ENCODE measurements at regions not wholly inside any gene's neighbourhood (a gene's known extent, or its start where the extent isn't known, plus 50 kb on each side); places are given as distances from the start of the nearest gene placed in this dataset.

DNA sequence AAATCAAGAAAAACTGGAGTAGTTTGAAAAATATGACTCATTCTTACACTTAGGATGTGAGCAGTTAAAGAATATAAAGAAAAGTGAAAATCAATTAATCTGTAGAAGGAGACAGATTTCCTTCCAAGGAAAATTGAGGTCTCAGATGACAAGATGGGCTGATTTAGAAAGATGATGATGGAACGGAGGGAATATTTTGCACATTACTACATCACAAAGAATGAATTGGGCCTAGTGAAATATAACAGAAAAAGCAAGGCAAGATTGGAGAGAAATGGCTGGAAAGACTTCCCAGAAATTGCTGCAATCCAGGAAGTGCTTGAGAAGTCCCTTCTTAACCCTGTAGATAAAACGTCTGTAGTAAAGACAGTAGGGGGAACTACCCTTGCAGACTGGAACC, 169.1 kb upstream of the SYT6 start:
- no peak overlapping the region for H3K4me3 Mint-ChIP-seq
- H3K56ac ChIP-seq (ENCODE audit: insufficient read length, low read depth, low read length): no peak overlapping the region
- peaks cover 15 to 18% of the 10 kb centered on the region in 2 experiments for H3K9me3 Mint-ChIP-seq
- DNase-seq: no peak
- H3K4me1 ChIP-seq (ENCODE audit: insufficient read depth, low read length): no peaks in the 10 kb centered on the region
- H2AFZ ChIP-seq (ENCODE audit: low read length): no peak overlapping the region
- no peak overlapping the region for H3K14ac ChIP-seq (ENCODE audit: insufficient read depth, low read length)
- peaks cover 3 to 8% (median 8%) of the 10 kb centered on the region in 3 experiments; a peak in 6 of 7 replicates for H3K36me3 Mint-ChIP-seq (ENCODE audit: insufficient read depth in 1 of 3, low read depth in 3 of 3)
- no peak overlapping the region for H4K91ac ChIP-seq (ENCODE audit: insufficient read length, low read depth, low read length)
- H3K9me3 ChIP-seq (ENCODE audit: control insufficient read depth, low read depth, low read length): no peaks in the 10 kb centered on the region
- no peak overlapping the region for H2BK15ac ChIP-seq (ENCODE audit: low read depth, low read length)
- H2BK5ac ChIP-seq (ENCODE audit: insufficient read length, low read length): no peak overlapping the region
- H4K20me1 ChIP-seq (ENCODE audit: control insufficient read depth, insufficient read depth, insufficient read length): no peaks in the 10 kb centered on the region
- no peak overlapping the region for H3T11ph ChIP-seq (ENCODE audit: low read length)
- no peak overlapping the region for H2BK120ac ChIP-seq (ENCODE audit: low read depth, low read length, poor library complexity, severe bottlenecking)
- H3K4ac ChIP-seq (ENCODE audit: low read depth, low read length): no peak overlapping the region
- no peaks in the 10 kb centered on the region for H3K23me2 ChIP-seq (ENCODE audit: insufficient read length, low read depth, low read length, poor library complexity, severe bottlenecking)
- no peak overlapping the region for H3K23ac ChIP-seq (ENCODE audit: insufficient read length, low read depth, low read length)
- no peak overlapping the region for H4K5ac ChIP-seq (ENCODE audit: insufficient read length, low read depth, low read length)
- H3K18ac ChIP-seq (ENCODE audit: insufficient read length, low read depth, low read length): no peak overlapping the region
- no peak overlapping the region for H3K4me2 ChIP-seq (ENCODE audit: insufficient read depth, insufficient read length, low read length)
- H3K79me1 ChIP-seq (ENCODE audit: insufficient read depth, low read depth, low read length, poor library complexity, severe bottlenecking): no peaks in the 10 kb centered on the region
- no peak overlapping the region for H3K9ac ChIP-seq (ENCODE audit: extremely low read depth, insufficient read length, low read length)
- TF ChIP-seq, protein P1, sequence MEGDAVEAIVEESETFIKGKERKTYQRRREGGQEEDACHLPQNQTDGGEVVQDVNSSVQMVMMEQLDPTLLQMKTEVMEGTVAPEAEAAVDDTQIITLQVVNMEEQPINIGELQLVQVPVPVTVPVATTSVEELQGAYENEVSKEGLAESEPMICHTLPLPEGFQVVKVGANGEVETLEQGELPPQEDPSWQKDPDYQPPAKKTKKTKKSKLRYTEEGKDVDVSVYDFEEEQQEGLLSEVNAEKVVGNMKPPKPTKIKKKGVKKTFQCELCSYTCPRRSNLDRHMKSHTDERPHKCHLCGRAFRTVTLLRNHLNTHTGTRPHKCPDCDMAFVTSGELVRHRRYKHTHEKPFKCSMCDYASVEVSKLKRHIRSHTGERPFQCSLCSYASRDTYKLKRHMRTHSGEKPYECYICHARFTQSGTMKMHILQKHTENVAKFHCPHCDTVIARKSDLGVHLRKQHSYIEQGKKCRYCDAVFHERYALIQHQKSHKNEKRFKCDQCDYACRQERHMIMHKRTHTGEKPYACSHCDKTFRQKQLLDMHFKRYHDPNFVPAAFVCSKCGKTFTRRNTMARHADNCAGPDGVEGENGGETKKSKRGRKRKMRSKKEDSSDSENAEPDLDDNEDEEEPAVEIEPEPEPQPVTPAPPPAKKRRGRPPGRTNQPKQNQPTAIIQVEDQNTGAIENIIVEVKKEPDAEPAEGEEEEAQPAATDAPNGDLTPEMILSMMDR (conservative IDR thresholded peaks at IDR 0.05): no peak
- no peak overlapping the region for H2BK20ac ChIP-seq (ENCODE audit: low read depth, low read length, poor library complexity, severe bottlenecking)
- no peak overlapping the region for H2AK5ac ChIP-seq (ENCODE audit: insufficient read length, low read length)
- no CpG with 5 or more reads among the region's 2 CpGs for WGBS (ENCODE audit: extremely low coverage, insufficient read length, low lambda C conversion rate)
- no peaks in the 10 kb centered on the region for H3K79me2 ChIP-seq (ENCODE audit: insufficient read depth, low read length)
- no peak overlapping the region for H3K27ac Mint-ChIP-seq
- peaks cover 9% of the 10 kb centered on the region for H3K27me3 Mint-ChIP-seq (ENCODE audit: low read depth)
- H3K27me3 ChIP-seq (ENCODE audit: insufficient read depth, low read length): no peaks in the 10 kb centered on the region
- no peak overlapping the region for H4K8ac ChIP-seq (replicated peaks; ENCODE audit: insufficient read length, low read depth, low read length)
- H3K4me1 Mint-ChIP-seq: peaks cover 4 to 8% of the 10 kb centered on the region in 2 experiments; a peak in 3 of 4 replicates
- H3K27ac ChIP-seq (ENCODE audit: insufficient read length, low read depth, low read length): no peak overlapping the region
- no peak overlapping the region for H2BK12ac ChIP-seq (ENCODE audit: insufficient read length, low read depth, low read length)
